ENCODE measurements at regions not wholly inside any gene's neighbourhood (a gene's known extent, or its start where the extent isn't known, plus 50 kb on each side); places are given as distances from the start of the nearest gene placed in this dataset.

- Mint-ChIP-seq H3K27ac (no peak overlapping the region), H3K4me1 (peaks cover 1% of the 10 kb centered on the region), H3K27me3 (ENCODE audit: insufficient read depth) (no peaks in the 10 kb centered on the region), H3K36me3 (ENCODE audit: low read depth) (no peaks in the 10 kb centered on the region), H3K9me3 (no peaks in the 10 kb centered on the region), H3K4me3 (no peak overlapping the region)
- TF ChIP-seq CTCF (conservative IDR thresholded peaks at IDR 0.05), result no peak
- H3K9me3 ChIP-seq (ENCODE audit: control insufficient read depth, low read length), result no peaks in the 10 kb centered on the region
- H3K27ac ChIP-seq (ENCODE audit: low read depth, low read length), result no peak overlapping the region
- no peaks in the 10 kb centered on the region for H3K4me1 ChIP-seq (ENCODE audit: control insufficient read depth, insufficient read depth, low read length)
- no peaks in the 10 kb centered on the region for H3K36me3 ChIP-seq (ENCODE audit: control insufficient read depth, insufficient read depth, low read length)
- no peak overlapping the region for H3K4me3 ChIP-seq (ENCODE audit: low read length)
- WGBS, 2 experiments (ENCODE audit: insufficient coverage in 1 of 2, insufficient read length in 1 of 2), result 79 to 100% methylated on average over 2 of the region's 3 CpGs
- no peaks in the 10 kb centered on the region for H3K27me3 ChIP-seq (ENCODE audit: control insufficient read depth, insufficient read depth, low read length, poor library complexity, severe bottlenecking)
- H3K9ac ChIP-seq (ENCODE audit: extremely low read depth, low read length, poor library complexity, severe bottlenecking), result no peak overlapping the region
- no peak for DNase-seq
Measured at GRCh38 chr13:107590556-107590955, 624.8 kb downstream of the LIG4 start.

GRCh38 chr13:107587681-107588080, 627.7 kb downstream of the LIG4 start:
- Histone ChIP-seq H3K4me1 (ENCODE audit: control insufficient read depth, insufficient read depth, low read length) (no peaks in the 10 kb centered on the region), H3K9ac (ENCODE audit: extremely low read depth, low read length, poor library complexity, severe bottlenecking) (no peak overlapping the region), H3K36me3 (ENCODE audit: control insufficient read depth, insufficient read depth, low read length) (no peaks in the 10 kb centered on the region), H3K9me3 (ENCODE audit: control insufficient read depth, low read length) (no peaks in the 10 kb centered on the region), H3K27me3 (ENCODE audit: control insufficient read depth, insufficient read depth, low read length, poor library complexity, severe bottlenecking) (no peaks in the 10 kb centered on the region), H3K4me3 (ENCODE audit: low read length) (no peak overlapping the region), H3K27ac (ENCODE audit: low read depth, low read length) (no peak overlapping the region)
- H3K36me3 Mint-ChIP-seq (ENCODE audit: low read depth), result no peaks in the 10 kb centered on the region
- no peak overlapping the region for H3K27ac Mint-ChIP-seq
- DNase-seq, result no peak
- no peaks in the 10 kb centered on the region for H3K27me3 Mint-ChIP-seq (ENCODE audit: insufficient read depth)
- no peak overlapping the region for H3K4me3 Mint-ChIP-seq
- 82% methylated on average over 2 of the region's 2 CpGs; no CpG with 5 or more reads in 1 of the 2 experiments for WGBS, 2 experiments (ENCODE audit: insufficient coverage in 1 of 2, insufficient read length in 1 of 2)
- no peaks in the 10 kb centered on the region for H3K9me3 Mint-ChIP-seq
- no peaks in the 10 kb centered on the region for H3K4me1 Mint-ChIP-seq
- TF ChIP-seq CTCF (conservative IDR thresholded peaks at IDR 0.05), result no peak

GRCh38 chr13:107586216-107586615, 629.1 kb downstream of the LIG4 start:
- WGBS, 2 experiments (ENCODE audit: insufficient coverage in 1 of 2, insufficient read length in 1 of 2), result 71 to 88% methylated on average over 1 to 2 of the region's 2 CpGs
- H3K9ac ChIP-seq (ENCODE audit: extremely low read depth, low read length, poor library complexity, severe bottlenecking), result no peak overlapping the region
- Mint-ChIP-seq H3K27ac (no peak overlapping the region), H3K36me3 (ENCODE audit: low read depth) (no peaks in the 10 kb centered on the region), H3K4me3 (no peak overlapping the region), H3K27me3 (ENCODE audit: insufficient read depth) (no peaks in the 10 kb centered on the region), H3K9me3 (no peaks in the 10 kb centered on the region), H3K4me1 (peaks cover 6% of the 10 kb centered on the region)
- H3K36me3 ChIP-seq (ENCODE audit: control insufficient read depth, insufficient read depth, low read length), result no peaks in the 10 kb centered on the region
- no peak overlapping the region for H3K27ac ChIP-seq (ENCODE audit: low read depth, low read length)
- peaks cover 3% of the 10 kb centered on the region for H3K4me1 ChIP-seq (ENCODE audit: control insufficient read depth, insufficient read depth, low read length)
- H3K27me3 ChIP-seq (ENCODE audit: control insufficient read depth, insufficient read depth, low read length, poor library complexity, severe bottlenecking), result no peaks in the 10 kb centered on the region
- no peaks in the 10 kb centered on the region for H3K9me3 ChIP-seq (ENCODE audit: control insufficient read depth, low read length)
- TF ChIP-seq CTCF (conservative IDR thresholded peaks at IDR 0.05), result no peak
- DNase-seq, result no peak
- no peak overlapping the region for H3K4me3 ChIP-seq (ENCODE audit: low read length)
